ENCODE measurements at regions not wholly inside any gene's neighbourhood (a gene's known extent, or its start where the extent isn't known, plus 50 kb on each side); places are given as distances from the start of the nearest gene placed in this dataset.
"Not testable (repeated sequence)": the region's sequence is repeated elsewhere in the genome, so short reads cannot be mapped to it uniquely, and the experiment has no call there.

GRCh38 chr3:181913254-181913653 lies 201.5 kb downstream of the SOX2 start:
- Histone ChIP-seq H3K27me3 (ENCODE audit: insufficient read depth, low read length) (no peaks in the 10 kb centered on the region), H3K9me3 (ENCODE audit: low read length) (no peaks in the 10 kb centered on the region), H2AFZ (ENCODE audit: low read depth, low read length) (no peak overlapping the region), H3K36me3 (ENCODE audit: insufficient read depth, low read length) (no peaks in the 10 kb centered on the region), H3K4me1 (ENCODE audit: insufficient read depth, low read length) (peaks cover 12% of the 10 kb centered on the region), H3K4me3 (ENCODE audit: low read length) (no peak overlapping the region)

GRCh38 chr3:181915551-181915950 lies 203.8 kb downstream of the SOX2 start:
- Histone ChIP-seq H3K27me3 (ENCODE audit: insufficient read depth, low read length) (no peaks in the 10 kb centered on the region), H3K4me3 (ENCODE audit: low read length) (no peak overlapping the region), H2AFZ (ENCODE audit: low read depth, low read length) (peak overlapping the region; percentile 40), H3K4me1 (ENCODE audit: insufficient read depth, low read length) (peaks cover 12% of the 10 kb centered on the region), H3K9me3 (ENCODE audit: low read length) (no peaks in the 10 kb centered on the region), H3K36me3 (ENCODE audit: insufficient read depth, low read length) (no peaks in the 10 kb centered on the region)

GRCh38 chr3:181916013-181916412 lies 204.3 kb downstream of the SOX2 start:
- H3K27me3 ChIP-seq (ENCODE audit: insufficient read depth, low read length) = no peaks in the 10 kb centered on the region
- H3K9me3 ChIP-seq (ENCODE audit: low read length) = no peaks in the 10 kb centered on the region
- H3K4me1 ChIP-seq (ENCODE audit: insufficient read depth, low read length) = peaks cover 12% of the 10 kb centered on the region
- no peaks in the 10 kb centered on the region for H3K36me3 ChIP-seq (ENCODE audit: insufficient read depth, low read length)
- peak overlapping the region; percentile 40 for H2AFZ ChIP-seq (ENCODE audit: low read depth, low read length)
- no peak overlapping the region for H3K4me3 ChIP-seq (ENCODE audit: low read length)

GRCh38 chr3:181917027-181917426 lies 205.3 kb downstream of the SOX2 start:
- H3K27me3 ChIP-seq (ENCODE audit: insufficient read depth, low read length) = no peaks in the 10 kb centered on the region
- H3K9me3 ChIP-seq (ENCODE audit: low read length) = no peaks in the 10 kb centered on the region
- no peak overlapping the region for H3K4me3 ChIP-seq (ENCODE audit: low read length)
- H3K4me1 ChIP-seq (ENCODE audit: insufficient read depth, low read length) = peaks cover 12% of the 10 kb centered on the region
- H3K36me3 ChIP-seq (ENCODE audit: insufficient read depth, low read length) = no peaks in the 10 kb centered on the region
- no peak overlapping the region for H2AFZ ChIP-seq (ENCODE audit: low read depth, low read length)

- Histone ChIP-seq H3K27me3 (ENCODE audit: insufficient read depth, low read length) (no peaks in the 10 kb centered on the region), H2AFZ (ENCODE audit: low read depth, low read length) (no peak overlapping the region), H3K9me3 (ENCODE audit: low read length) (peaks cover 2% of the 10 kb centered on the region), H3K4me3 (ENCODE audit: low read length) (no peak overlapping the region), H3K36me3 (ENCODE audit: insufficient read depth, low read length) (no peaks in the 10 kb centered on the region), H3K4me1 (ENCODE audit: insufficient read depth, low read length) (peaks cover 12% of the 10 kb centered on the region)
Measured at GRCh38 chr3:181919375-181919774, 207.7 kb downstream of the SOX2 start.

- H3K36me3 ChIP-seq (ENCODE audit: insufficient read depth, low read length) = no peaks in the 10 kb centered on the region
- no peak overlapping the region for H3K4me3 ChIP-seq (ENCODE audit: low read length)
- H2AFZ ChIP-seq (ENCODE audit: low read depth, low read length) = no peak overlapping the region
- H3K4me1 ChIP-seq (ENCODE audit: insufficient read depth, low read length) = peaks cover 9% of the 10 kb centered on the region
- H3K9me3 ChIP-seq (ENCODE audit: low read length) = peaks cover 4% of the 10 kb centered on the region
- H3K27me3 ChIP-seq (ENCODE audit: insufficient read depth, low read length) = no peaks in the 10 kb centered on the region
Measured at GRCh38 chr3:181920409-181920808, 208.7 kb downstream of the SOX2 start.

GRCh38 chr3:181921220-181921619 lies 209.5 kb downstream of the SOX2 start:
- H3K9me3 ChIP-seq (ENCODE audit: low read length) = peaks cover 4% of the 10 kb centered on the region
- H3K27me3 ChIP-seq (ENCODE audit: insufficient read depth, low read length) = no peaks in the 10 kb centered on the region
- no peak overlapping the region for H2AFZ ChIP-seq (ENCODE audit: low read depth, low read length)
- peaks cover under 1% of the 10 kb centered on the region for H3K4me1 ChIP-seq (ENCODE audit: insufficient read depth, low read length)
- H3K36me3 ChIP-seq (ENCODE audit: insufficient read depth, low read length) = no peaks in the 10 kb centered on the region
- no peak overlapping the region for H3K4me3 ChIP-seq (ENCODE audit: low read length)

GRCh38 chr3:181925841-181926240 lies 214.1 kb downstream of the SOX2 start:
- H3K36me3 ChIP-seq (ENCODE audit: insufficient read depth, low read length); H3K9me3 ChIP-seq (ENCODE audit: low read length); H3K4me1 ChIP-seq (ENCODE audit: insufficient read depth, low read length); H3K27me3 ChIP-seq (ENCODE audit: insufficient read depth, low read length); H3K4me3 ChIP-seq (ENCODE audit: low read length); H2AFZ ChIP-seq (ENCODE audit: low read depth, low read length): not testable (repeated sequence)

- H3K27me3 ChIP-seq (ENCODE audit: insufficient read depth, low read length) = no peaks in the 10 kb centered on the region
- H3K4me3 ChIP-seq (ENCODE audit: low read length) = no peak overlapping the region
- no peaks in the 10 kb centered on the region for H3K36me3 ChIP-seq (ENCODE audit: insufficient read depth, low read length)
- H2AFZ ChIP-seq (ENCODE audit: low read depth, low read length) = no peak overlapping the region
- peaks cover 3% of the 10 kb centered on the region for H3K9me3 ChIP-seq (ENCODE audit: low read length)
- no peaks in the 10 kb centered on the region for H3K4me1 ChIP-seq (ENCODE audit: insufficient read depth, low read length)
Measured at GRCh38 chr3:181929501-181929900, 217.8 kb downstream of the SOX2 start.

- Histone ChIP-seq H3K36me3 (ENCODE audit: insufficient read depth, low read length) (no peaks in the 10 kb centered on the region), H3K27me3 (ENCODE audit: insufficient read depth, low read length) (no peaks in the 10 kb centered on the region), H3K4me3 (ENCODE audit: low read length) (no peak overlapping the region)
Measured at GRCh38 chr3:181930105-181930504, 218.4 kb downstream of the SOX2 start.

GRCh38 chr3:181932039-181932438 lies 220.3 kb downstream of the SOX2 start:
- Histone ChIP-seq H2AFZ (ENCODE audit: low read depth, low read length) (no peak overlapping the region), H3K9me3 (ENCODE audit: low read length) (peaks cover 3% of the 10 kb centered on the region), H3K27me3 (ENCODE audit: insufficient read depth, low read length) (no peaks in the 10 kb centered on the region), H3K36me3 (ENCODE audit: insufficient read depth, low read length) (no peaks in the 10 kb centered on the region), H3K4me3 (ENCODE audit: low read length) (no peak overlapping the region), H3K4me1 (ENCODE audit: insufficient read depth, low read length) (no peaks in the 10 kb centered on the region)

More at GRCh38 chr3:181930105-181930504, 218.4 kb downstream of the SOX2 start:
- no peak overlapping the region for H2AFZ ChIP-seq (ENCODE audit: low read depth, low read length)
- no peaks in the 10 kb centered on the region for H3K4me1 ChIP-seq (ENCODE audit: insufficient read depth, low read length)
- peaks cover 4% of the 10 kb centered on the region for H3K9me3 ChIP-seq (ENCODE audit: low read length)

GRCh38 chr3:181933052-181933618 lies 221.4 kb downstream of the SOX2 start:
- H3K9me3 ChIP-seq (ENCODE audit: low read length) = peaks cover 5% of the 10 kb centered on the region
- no peak overlapping the region for H3K4me3 ChIP-seq (ENCODE audit: low read length)
- no peaks in the 10 kb centered on the region for H3K36me3 ChIP-seq (ENCODE audit: insufficient read depth, low read length)
- H2AFZ ChIP-seq (ENCODE audit: low read depth, low read length) = no peak overlapping the region
- no peaks in the 10 kb centered on the region for H3K27me3 ChIP-seq (ENCODE audit: insufficient read depth, low read length)
- no peaks in the 10 kb centered on the region for H3K4me1 ChIP-seq (ENCODE audit: insufficient read depth, low read length)

- Histone ChIP-seq H2AFZ (ENCODE audit: low read depth, low read length) (no peak overlapping the region), H3K27me3 (ENCODE audit: insufficient read depth, low read length) (no peaks in the 10 kb centered on the region), H3K9me3 (ENCODE audit: low read length) (peaks cover 5% of the 10 kb centered on the region), H3K4me1 (ENCODE audit: insufficient read depth, low read length) (peaks cover 6% of the 10 kb centered on the region), H3K4me3 (ENCODE audit: low read length) (no peak overlapping the region), H3K36me3 (ENCODE audit: insufficient read depth, low read length) (no peaks in the 10 kb centered on the region)
Measured at GRCh38 chr3:181935915-181936314, 224.2 kb downstream of the SOX2 start.

- Histone ChIP-seq H3K36me3 (ENCODE audit: insufficient read depth, low read length) (no peaks in the 10 kb centered on the region), H3K4me3 (ENCODE audit: low read length) (no peak overlapping the region), H3K27me3 (ENCODE audit: insufficient read depth, low read length) (no peaks in the 10 kb centered on the region), H2AFZ (ENCODE audit: low read depth, low read length) (no peak overlapping the region), H3K9me3 (ENCODE audit: low read length) (peaks cover 5% of the 10 kb centered on the region), H3K4me1 (ENCODE audit: insufficient read depth, low read length) (peaks cover 10% of the 10 kb centered on the region)
Measured at GRCh38 chr3:181936774-181937173, 225.0 kb downstream of the SOX2 start.
